Hepatocyte (in vitro differentiated cells): ENCODE measurements at regions not wholly inside any gene's neighbourhood (a gene's known extent, or its start where the extent isn't known, plus 50 kb on each side); places are given as distances from the start of the nearest gene placed in this dataset.

Experiments
- DNase-seq: peaks from one replicate; pipeline ENCODE4 v3.0.0-alpha.2; 2016; ENCODE audit warnings: low spot score
- H2AFZ ChIP-seq: fragments of 200-600 bp; sonication (generic); 2 replicates; pipeline ENCODE4 v1.6.0; 2016; ENCODE audit warnings: antibody characterized with exemption, mild to moderate bottlenecking
- H3K27ac ChIP-seq: fragments of 200-600 bp; sonication (generic); 2 replicates; pipeline ENCODE4 v1.5.1; 2016; ENCODE audit warnings: mild to moderate bottlenecking
- H3K27me3 ChIP-seq: fragments of 200-600 bp; sonication (generic); 2 replicates; pipeline ENCODE4 v1.6.1; 2016
- H3K36me3 ChIP-seq: fragments of 200-600 bp; sonication (generic); replicated peaks from 2 replicates; pipeline ENCODE4 v1.5.1; 2016; ENCODE audit warnings: low read depth; ENCODE audit not compliant: insufficient read depth
- H3K4me1 ChIP-seq: fragments of 200-600 bp; sonication (generic); 2 replicates; pipeline ENCODE4 v1.5.1; 2016; ENCODE audit warnings: mild to moderate bottlenecking, moderate library complexity; ENCODE audit not compliant: insufficient read depth
- H3K4me2 ChIP-seq: fragments of 200-600 bp; sonication (generic); 2 replicates; pipeline ENCODE4 v1.6.0; 2016
- H3K4me3 ChIP-seq: fragments of 200-600 bp; sonication (generic); 2 replicates; pipeline ENCODE4 v1.5.1; 2016; ENCODE audit warnings: mild to moderate bottlenecking
- H3K79me2 ChIP-seq: fragments of 200-600 bp; sonication (generic); 2 replicates; pipeline ENCODE4 v1.6.0; 2017; ENCODE audit warnings: mild to moderate bottlenecking
- H3K9me2 ChIP-seq: fragments of 200-600 bp; sonication (generic); replicated peaks from 2 replicates; pipeline ENCODE4 v1.6.0; 2017; ENCODE audit warnings: mild to moderate bottlenecking; ENCODE audit not compliant: insufficient read depth
- H3K9me3 ChIP-seq: fragments of 200-600 bp; sonication (generic); 2 replicates; pipeline ENCODE4 v1.5.1; 2016; ENCODE audit warnings: low read depth, mild to moderate bottlenecking
- H4K20me1 ChIP-seq: fragments of 200-600 bp; sonication (generic); 2 replicates; pipeline ENCODE4 v1.6.0; 2016; ENCODE audit warnings: mild to moderate bottlenecking; ENCODE audit not compliant: insufficient read depth, poor library complexity, severe bottlenecking
- CTCF ChIP-seq: fragments of 200-600 bp; sonication (generic); IDR thresholded peaks from 2 replicates; pipeline ENCODE4 v1.5.1; 2016; ENCODE audit warnings: antibody characterized with exemption, mild to moderate bottlenecking; ENCODE audit not compliant: poor library complexity
- EZH2 ChIP-seq: fragments of 200-600 bp; sonication (generic); IDR thresholded peaks from 2 replicates; pipeline ENCODE4 v1.6.1; 2016; ENCODE audit warnings: antibody characterized with exemption, mild to moderate bottlenecking, borderline replicate concordance
- EZH2phosphoT487 ChIP-seq: fragments of 200-600 bp; sonication (generic); IDR thresholded peaks from one replicate; pipeline ENCODE4 v1.6.1; 2018; ENCODE audit warnings: antibody characterized with exemption, mild to moderate bottlenecking, low read depth, moderate library complexity; ENCODE audit not compliant: unreplicated experiment, severe bottlenecking
- WGBS: methylation state at CpG from one replicate; pipeline ENCODE4 v1.1.6; 2016; ENCODE audit warnings: low lambda C conversion rate; ENCODE audit errors: missing lambda C conversion rate; 5-methylcytosine and 5-hydroxymethylcytosine counted together

GRCh38 chr13:111862836-111863815, 203.8 kb upstream of the SOX1 start:
- Histone ChIP-seq H3K4me1 (no peaks in the 10 kb centered on the region), H3K27ac (no peak overlapping the region), H4K20me1 (no peaks in the 10 kb centered on the region), H3K9me3 (no peaks in the 10 kb centered on the region), H3K79me2 (no peaks in the 10 kb centered on the region), H3K4me2 (no peak overlapping the region), H3K36me3 (no peaks in the 10 kb centered on the region), H3K27me3 (peaks cover 3% of the 10 kb centered on the region), H2AFZ (no peak overlapping the region), H3K9me2 (no peaks in the 10 kb centered on the region), H3K4me3 (no peak overlapping the region)
- TF ChIP-seq CTCF (no peak), EZH2 (no peak), EZH2phosphoT487 (no peak)
- 92% methylated on average over 33 of the region's 33 CpGs for WGBS
- DNase-seq: no peak

GRCh38 chr13:111864566-111864965, 202.4 kb upstream of the SOX1 start:
- Histone ChIP-seq H4K20me1 (no peaks in the 10 kb centered on the region), H3K79me2 (no peaks in the 10 kb centered on the region), H3K4me3 (no peak overlapping the region), H3K9me3 (no peaks in the 10 kb centered on the region), H3K4me2 (no peak overlapping the region), H2AFZ (no peak overlapping the region), H3K27me3 (peaks cover 3% of the 10 kb centered on the region), H3K36me3 (no peaks in the 10 kb centered on the region), H3K9me2 (no peaks in the 10 kb centered on the region), H3K27ac (no peak overlapping the region), H3K4me1 (no peaks in the 10 kb centered on the region)
- no peak for TF ChIP-seq EZH2
- no peak for TF ChIP-seq EZH2phosphoT487
- no peak for TF ChIP-seq CTCF
- 90% methylated on average over 12 of the region's 12 CpGs for WGBS
- DNase-seq: no peak

GRCh38 chr13:111865046-111865445, 201.9 kb upstream of the SOX1 start:
- DNase-seq: no peak
- Histone ChIP-seq H3K27me3 (peaks cover 3% of the 10 kb centered on the region), H3K4me1 (no peaks in the 10 kb centered on the region), H3K9me2 (no peaks in the 10 kb centered on the region), H2AFZ (no peak overlapping the region), H3K9me3 (no peaks in the 10 kb centered on the region), H3K36me3 (no peaks in the 10 kb centered on the region), H3K27ac (no peak overlapping the region), H3K4me3 (no peak overlapping the region), H3K79me2 (no peaks in the 10 kb centered on the region), H3K4me2 (no peak overlapping the region), H4K20me1 (no peaks in the 10 kb centered on the region)
- WGBS: 48% methylated on average over 7 of the region's 7 CpGs
- TF ChIP-seq EZH2phosphoT487: no peak
- no peak for TF ChIP-seq EZH2
- TF ChIP-seq CTCF: no peak
